ENCODE measurements at regions not wholly inside any gene's neighbourhood (a gene's known extent, or its start where the extent isn't known, plus 50 kb on each side); places are given as distances from the start of the nearest gene placed in this dataset.

- H3K36me3 Mint-ChIP-seq (ENCODE audit: insufficient read depth in 2 of 2) = no peaks in the 10 kb centered on the region
- no peak overlapping the region for H3K4me3 Mint-ChIP-seq
- H3K27me3 Mint-ChIP-seq (ENCODE audit: low read depth) = no peaks in the 10 kb centered on the region
- DNase-seq (no peak), ATAC-seq (replicated peaks in 1 of 2) (no peak)
- H3K9me3 Mint-ChIP-seq = no peaks in the 10 kb centered on the region
- H3K27ac Mint-ChIP-seq = no peak overlapping the region
- H3K4me1 Mint-ChIP-seq (ENCODE audit: low read depth) = no peaks in the 10 kb centered on the region
These were observed 65.3 kb downstream of the CPN2 start for GRCh38 chr3:194285850-194286197.

GRCh38 chr3:194286375-194287146 lies 64.6 kb downstream of the CPN2 start:
- H3K4me3 Mint-ChIP-seq = no peak overlapping the region
- H3K36me3 Mint-ChIP-seq (ENCODE audit: insufficient read depth in 2 of 2) = no peaks in the 10 kb centered on the region
- H3K27ac Mint-ChIP-seq = no peak overlapping the region
- no peaks in the 10 kb centered on the region for H3K27me3 Mint-ChIP-seq (ENCODE audit: low read depth)
- no peaks in the 10 kb centered on the region for H3K9me3 Mint-ChIP-seq
- no peak for ATAC-seq (replicated peaks in 1 of 2)
- no peak for DNase-seq
- no peaks in the 10 kb centered on the region for H3K4me1 Mint-ChIP-seq (ENCODE audit: low read depth)

- ATAC-seq (replicated peaks in 1 of 2) (no peak), DNase-seq (no peak)
- H3K4me1 Mint-ChIP-seq (ENCODE audit: low read depth) = no peaks in the 10 kb centered on the region
- H3K27me3 Mint-ChIP-seq (ENCODE audit: low read depth) = no peaks in the 10 kb centered on the region
- H3K4me3 Mint-ChIP-seq = no peak overlapping the region
- H3K27ac Mint-ChIP-seq = no peak overlapping the region
- H3K9me3 Mint-ChIP-seq = no peaks in the 10 kb centered on the region
- no peaks in the 10 kb centered on the region for H3K36me3 Mint-ChIP-seq (ENCODE audit: insufficient read depth in 2 of 2)
These were observed 63.8 kb downstream of the CPN2 start for GRCh38 chr3:194287374-194287773.

GRCh38 chr3:194287977-194288706 lies 63.0 kb downstream of the CPN2 start:
- H3K27me3 Mint-ChIP-seq (ENCODE audit: low read depth) = peaks cover 5% of the 10 kb centered on the region

More at GRCh38 chr3:194287977-194288706, 63.0 kb downstream of the CPN2 start:
- no peaks in the 10 kb centered on the region for H3K9me3 Mint-ChIP-seq
- H3K4me1 Mint-ChIP-seq (ENCODE audit: low read depth) = no peaks in the 10 kb centered on the region
- no peak overlapping the region for H3K4me3 Mint-ChIP-seq
- ATAC-seq (replicated peaks in 1 of 2) (no peak), DNase-seq (no peak)
- no peaks in the 10 kb centered on the region for H3K36me3 Mint-ChIP-seq (ENCODE audit: insufficient read depth in 2 of 2)
- no peak overlapping the region for H3K27ac Mint-ChIP-seq

Data from activated T-cell treated with anti-CD3 and anti-CD28 coated beads, Interleukin-2, amount 50 U/mL, for 72 hours (primary cell).